Fibroblast of villous mesenchyme (primary cell): ENCODE measurements at regions not wholly inside any gene's neighbourhood (a gene's known extent, or its start where the extent isn't known, plus 50 kb on each side); places are given as distances from the start of the nearest gene placed in this dataset.

ENCODE experiments used
- DNase-seq: peaks from one replicate; pipeline ENCODE4 v3.0.0-alpha.2; 2010; ENCODE audit warnings: low read depth
- H3K4me3 ChIP-seq: 2 replicates; pipeline ENCODE4 v1.5.1; 2011; ENCODE audit warnings: low read depth, mild to moderate bottlenecking, low read length
- CTCF ChIP-seq: IDR thresholded peaks from 2 replicates; pipeline ENCODE4 v1.5.1; 2012; ENCODE audit warnings: low read depth, mild to moderate bottlenecking, low read length; ENCODE audit not compliant: insufficient read depth

- no peak overlapping the region for H3K4me3 ChIP-seq
- no peak for DNase-seq
- no peak for TF ChIP-seq CTCF
Measured at GRCh38 chr5:44574678-44575077, 185.5 kb upstream of the FGF10 start.

- no peak overlapping the region for H3K4me3 ChIP-seq
- TF ChIP-seq CTCF, result no peak
- DNase-seq, result no peak
Measured at GRCh38 chr5:44568519-44568918, 179.3 kb upstream of the FGF10 start.

GRCh38 chr5:44565902-44566301 lies 176.7 kb upstream of the FGF10 start:
- DNase-seq, result peak; percentile 38
- no peak overlapping the region for H3K4me3 ChIP-seq
- TF ChIP-seq CTCF, result no peak

GRCh38 chr5:44565360-44565759 lies 176.1 kb upstream of the FGF10 start:
- TF ChIP-seq CTCF, result no peak
- no peak for DNase-seq
- H3K4me3 ChIP-seq, result no peak overlapping the region

- TF ChIP-seq CTCF, result no peak
- H3K4me3 ChIP-seq, result no peak overlapping the region
- DNase-seq, result peak; percentile 91
Measured at GRCh38 chr5:44546286-44546685, 157.1 kb upstream of the FGF10 start.

- TF ChIP-seq CTCF, result no peak
- DNase-seq, result no peak
- no peak overlapping the region for H3K4me3 ChIP-seq
Measured at GRCh38 chr5:44543511-44543910, 154.3 kb upstream of the FGF10 start.

GRCh38 chr5:44542470-44542869 lies 153.2 kb upstream of the FGF10 start:
- H3K4me3 ChIP-seq, result no peak overlapping the region
- TF ChIP-seq CTCF, result no peak
- DNase-seq, result peak; percentile 49
